ENCODE measurements at regions not wholly inside any gene's neighbourhood (a gene's known extent, or its start where the extent isn't known, plus 50 kb on each side); places are given as distances from the start of the nearest gene placed in this dataset.

GRCh38 chr5:161960314-161960713 lies 107.3 kb upstream of the GABRG2 start:
- no peak overlapping the region for H3K27ac ChIP-seq

GRCh38 chr5:161966564-161966963 lies 101.0 kb upstream of the GABRG2 start:
- TF ChIP-seq, protein P1, sequence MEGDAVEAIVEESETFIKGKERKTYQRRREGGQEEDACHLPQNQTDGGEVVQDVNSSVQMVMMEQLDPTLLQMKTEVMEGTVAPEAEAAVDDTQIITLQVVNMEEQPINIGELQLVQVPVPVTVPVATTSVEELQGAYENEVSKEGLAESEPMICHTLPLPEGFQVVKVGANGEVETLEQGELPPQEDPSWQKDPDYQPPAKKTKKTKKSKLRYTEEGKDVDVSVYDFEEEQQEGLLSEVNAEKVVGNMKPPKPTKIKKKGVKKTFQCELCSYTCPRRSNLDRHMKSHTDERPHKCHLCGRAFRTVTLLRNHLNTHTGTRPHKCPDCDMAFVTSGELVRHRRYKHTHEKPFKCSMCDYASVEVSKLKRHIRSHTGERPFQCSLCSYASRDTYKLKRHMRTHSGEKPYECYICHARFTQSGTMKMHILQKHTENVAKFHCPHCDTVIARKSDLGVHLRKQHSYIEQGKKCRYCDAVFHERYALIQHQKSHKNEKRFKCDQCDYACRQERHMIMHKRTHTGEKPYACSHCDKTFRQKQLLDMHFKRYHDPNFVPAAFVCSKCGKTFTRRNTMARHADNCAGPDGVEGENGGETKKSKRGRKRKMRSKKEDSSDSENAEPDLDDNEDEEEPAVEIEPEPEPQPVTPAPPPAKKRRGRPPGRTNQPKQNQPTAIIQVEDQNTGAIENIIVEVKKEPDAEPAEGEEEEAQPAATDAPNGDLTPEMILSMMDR (IDR thresholded peaks at IDR 0.05), result peak; percentile 84
- no peak for TF ChIP-seq ZFX (IDR thresholded peaks at IDR 0.05; ENCODE audit: borderline replicate concordance)
- H3K27ac ChIP-seq, result no peak overlapping the region

More at GRCh38 chr5:161960314-161960713, 107.3 kb upstream of the GABRG2 start:
- TF ChIP-seq, protein P1 (IDR thresholded peaks at IDR 0.05), result no peak
- no peak for TF ChIP-seq ZFX (IDR thresholded peaks at IDR 0.05; ENCODE audit: borderline replicate concordance)

DNA sequence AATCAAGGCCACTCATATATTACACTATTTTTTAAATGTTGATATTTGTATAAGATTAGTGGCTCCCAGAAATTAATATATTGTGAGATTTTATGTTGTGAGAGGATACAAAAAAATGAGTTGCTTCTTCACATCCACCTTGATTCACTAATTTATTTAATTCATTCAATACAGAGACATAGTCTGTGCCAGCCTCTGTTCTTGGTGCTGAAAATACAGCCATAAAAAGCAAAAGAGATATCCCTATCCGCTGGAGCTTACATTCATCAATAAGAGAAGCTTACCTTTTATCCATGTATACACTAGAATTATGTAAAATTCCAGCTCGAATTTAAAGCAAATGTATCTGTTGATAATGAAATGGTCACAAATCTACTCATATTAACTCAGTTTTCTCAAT lies 92.2 kb upstream of the GABRG2 start:
- no peak for TF ChIP-seq ZFX (IDR thresholded peaks at IDR 0.05; ENCODE audit: borderline replicate concordance)
- TF ChIP-seq, protein P1 (IDR thresholded peaks at IDR 0.05), result no peak

DNA sequence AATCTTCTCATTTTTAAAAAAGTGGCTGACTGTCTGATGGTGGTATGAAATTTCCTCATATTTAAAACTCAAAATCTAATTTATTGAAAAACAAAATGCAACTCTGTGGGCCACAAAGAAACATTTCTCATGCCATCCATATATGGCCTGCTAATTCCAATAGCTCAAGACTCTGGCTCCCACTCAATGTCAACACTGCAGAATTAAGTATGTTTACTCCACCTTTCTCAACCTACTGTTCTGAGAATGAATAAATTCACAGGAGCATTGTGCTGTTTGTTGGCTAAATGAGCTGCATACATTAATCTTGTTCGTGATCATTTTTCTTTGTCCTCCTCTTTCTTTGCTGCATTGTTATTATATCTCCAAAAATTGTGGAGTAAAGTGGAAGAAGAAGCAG lies 79.5 kb upstream of the GABRG2 start:
- TF ChIP-seq, protein P1 (IDR thresholded peaks at IDR 0.05), result no peak
- no peak for TF ChIP-seq ZFX (IDR thresholded peaks at IDR 0.05; ENCODE audit: borderline replicate concordance)
- H3K27ac ChIP-seq, result no peak overlapping the region

More for the DNA sequence above, 92.2 kb upstream of the GABRG2 start:
- H3K27ac ChIP-seq, result no peak overlapping the region
